ENCODE measurements at regions not wholly inside any gene's neighbourhood (a gene's known extent, or its start where the extent isn't known, plus 50 kb on each side); places are given as distances from the start of the nearest gene placed in this dataset.

DNA sequence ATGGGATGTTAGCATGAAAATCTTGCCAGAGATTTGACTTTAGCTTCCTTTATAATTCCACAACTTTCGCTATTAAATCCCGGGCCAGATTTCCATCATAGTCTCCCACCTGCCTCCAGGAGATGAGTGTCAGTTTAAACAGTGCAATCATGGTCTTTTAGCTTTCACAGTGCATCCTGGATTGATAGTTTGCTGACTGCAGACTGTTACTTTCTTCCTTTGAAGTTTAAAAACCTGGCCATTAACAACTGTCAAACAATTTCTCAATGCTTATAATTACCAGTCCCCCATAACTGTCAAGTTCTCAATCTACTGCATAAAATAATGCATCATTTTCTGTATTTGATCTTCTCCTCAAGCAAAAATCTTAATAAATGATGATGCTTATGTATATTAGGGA lies 108.4 kb upstream of the FSTL5 start:
- Histone ChIP-seq H4K20me1 (ENCODE audit: insufficient read depth, low read length) (no peaks in the 10 kb centered on the region), H3K79me2 (ENCODE audit: insufficient read depth, low read length) (no peaks in the 10 kb centered on the region), H3K36me3 (ENCODE audit: insufficient read depth, low read length) (no peaks in the 10 kb centered on the region), H3K27ac (ENCODE audit: low read depth, low read length) (no peak overlapping the region), H3K9me3 (ENCODE audit: low read depth, low read length) (peaks cover 2% of the 10 kb centered on the region), H3K4me3 (ENCODE audit: insufficient read depth, low read length) (no peak overlapping the region), H2AFZ (ENCODE audit: low read length) (no peak overlapping the region), H3K4me2 (ENCODE audit: insufficient read depth, low read length) (no peak overlapping the region), H3K27me3 (ENCODE audit: insufficient read depth, low read length) (no peaks in the 10 kb centered on the region), H3K4me1 (ENCODE audit: insufficient read depth, low read length) (no peaks in the 10 kb centered on the region)
- DNase-seq (ENCODE audit: insufficient read length, low spot score, missing footprints) = no peak
- TF ChIP-seq, protein P1, sequence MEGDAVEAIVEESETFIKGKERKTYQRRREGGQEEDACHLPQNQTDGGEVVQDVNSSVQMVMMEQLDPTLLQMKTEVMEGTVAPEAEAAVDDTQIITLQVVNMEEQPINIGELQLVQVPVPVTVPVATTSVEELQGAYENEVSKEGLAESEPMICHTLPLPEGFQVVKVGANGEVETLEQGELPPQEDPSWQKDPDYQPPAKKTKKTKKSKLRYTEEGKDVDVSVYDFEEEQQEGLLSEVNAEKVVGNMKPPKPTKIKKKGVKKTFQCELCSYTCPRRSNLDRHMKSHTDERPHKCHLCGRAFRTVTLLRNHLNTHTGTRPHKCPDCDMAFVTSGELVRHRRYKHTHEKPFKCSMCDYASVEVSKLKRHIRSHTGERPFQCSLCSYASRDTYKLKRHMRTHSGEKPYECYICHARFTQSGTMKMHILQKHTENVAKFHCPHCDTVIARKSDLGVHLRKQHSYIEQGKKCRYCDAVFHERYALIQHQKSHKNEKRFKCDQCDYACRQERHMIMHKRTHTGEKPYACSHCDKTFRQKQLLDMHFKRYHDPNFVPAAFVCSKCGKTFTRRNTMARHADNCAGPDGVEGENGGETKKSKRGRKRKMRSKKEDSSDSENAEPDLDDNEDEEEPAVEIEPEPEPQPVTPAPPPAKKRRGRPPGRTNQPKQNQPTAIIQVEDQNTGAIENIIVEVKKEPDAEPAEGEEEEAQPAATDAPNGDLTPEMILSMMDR (IDR thresholded peaks at IDR 0.05; ENCODE audit: extremely low read depth, low read depth, low read length) = no peak

DNA sequence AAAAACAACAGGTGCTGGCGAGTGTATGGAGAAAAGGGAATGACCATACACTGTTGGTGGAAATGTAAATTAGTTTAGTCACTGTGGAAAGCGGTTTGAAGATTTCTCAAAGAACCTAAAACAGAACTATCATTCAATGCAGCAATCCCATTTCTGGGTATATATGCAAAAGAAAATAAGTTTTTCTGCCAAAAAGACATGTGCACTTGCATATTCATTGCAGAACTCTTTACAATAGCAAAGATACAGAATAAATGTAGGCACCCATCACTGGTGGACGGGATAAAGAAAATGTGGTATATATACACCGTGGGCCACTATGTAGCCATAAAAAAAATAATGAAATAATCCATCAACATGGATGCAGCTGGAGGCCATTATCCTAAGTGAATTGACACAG lies 105.1 kb upstream of the FSTL5 start:
- no peak overlapping the region for H2AFZ ChIP-seq (ENCODE audit: low read length)
- H4K20me1 ChIP-seq (ENCODE audit: insufficient read depth, low read length) = no peaks in the 10 kb centered on the region
- peaks cover 9% of the 10 kb centered on the region for H3K9me3 ChIP-seq (ENCODE audit: low read depth, low read length)
- H3K27me3 ChIP-seq (ENCODE audit: insufficient read depth, low read length) = no peaks in the 10 kb centered on the region
- H3K4me3 ChIP-seq (ENCODE audit: insufficient read depth, low read length) = no peak overlapping the region
- TF ChIP-seq, protein P1 (IDR thresholded peaks at IDR 0.05; ENCODE audit: extremely low read depth, low read depth, low read length) = no peak
- H3K36me3 ChIP-seq (ENCODE audit: insufficient read depth, low read length) = no peaks in the 10 kb centered on the region
- no peak overlapping the region for H3K27ac ChIP-seq (ENCODE audit: low read depth, low read length)
- DNase-seq (ENCODE audit: insufficient read length, low spot score, missing footprints) = no peak
- no peaks in the 10 kb centered on the region for H3K4me1 ChIP-seq (ENCODE audit: insufficient read depth, low read length)
- no peaks in the 10 kb centered on the region for H3K79me2 ChIP-seq (ENCODE audit: insufficient read depth, low read length)
- no peak overlapping the region for H3K4me2 ChIP-seq (ENCODE audit: insufficient read depth, low read length)

DNA sequence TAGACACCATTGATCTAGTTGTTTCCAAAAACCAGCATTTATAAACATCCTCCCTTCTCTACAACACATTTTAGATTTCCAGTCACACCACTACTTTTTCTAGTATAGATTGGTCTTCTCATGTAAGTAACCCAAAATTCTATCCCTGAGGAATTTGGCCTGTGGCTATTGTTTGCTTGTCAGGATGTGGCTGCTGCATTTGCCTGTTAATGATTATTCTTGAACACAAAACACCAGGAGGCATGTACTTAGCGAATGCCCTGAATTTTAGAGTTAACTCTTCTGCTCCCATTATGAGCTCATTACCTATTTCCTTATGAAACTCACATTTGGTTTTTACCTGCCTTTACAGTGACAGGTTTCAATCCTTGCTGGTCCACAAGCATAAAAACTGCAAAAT lies 102.0 kb upstream of the FSTL5 start:
- TF ChIP-seq, protein P1 (IDR thresholded peaks at IDR 0.05; ENCODE audit: extremely low read depth, low read depth, low read length) = no peak
- Histone ChIP-seq H4K20me1 (ENCODE audit: insufficient read depth, low read length) (no peaks in the 10 kb centered on the region), H2AFZ (ENCODE audit: low read length) (no peak overlapping the region), H3K27ac (ENCODE audit: low read depth, low read length) (no peak overlapping the region), H3K4me2 (ENCODE audit: insufficient read depth, low read length) (no peak overlapping the region), H3K4me3 (ENCODE audit: insufficient read depth, low read length) (no peak overlapping the region), H3K27me3 (ENCODE audit: insufficient read depth, low read length) (no peaks in the 10 kb centered on the region), H3K9me3 (ENCODE audit: low read depth, low read length) (peaks cover 9% of the 10 kb centered on the region), H3K4me1 (ENCODE audit: insufficient read depth, low read length) (no peaks in the 10 kb centered on the region), H3K36me3 (ENCODE audit: insufficient read depth, low read length) (no peaks in the 10 kb centered on the region), H3K79me2 (ENCODE audit: insufficient read depth, low read length) (no peaks in the 10 kb centered on the region)
- no peak for DNase-seq (ENCODE audit: insufficient read length, low spot score, missing footprints)

DNA sequence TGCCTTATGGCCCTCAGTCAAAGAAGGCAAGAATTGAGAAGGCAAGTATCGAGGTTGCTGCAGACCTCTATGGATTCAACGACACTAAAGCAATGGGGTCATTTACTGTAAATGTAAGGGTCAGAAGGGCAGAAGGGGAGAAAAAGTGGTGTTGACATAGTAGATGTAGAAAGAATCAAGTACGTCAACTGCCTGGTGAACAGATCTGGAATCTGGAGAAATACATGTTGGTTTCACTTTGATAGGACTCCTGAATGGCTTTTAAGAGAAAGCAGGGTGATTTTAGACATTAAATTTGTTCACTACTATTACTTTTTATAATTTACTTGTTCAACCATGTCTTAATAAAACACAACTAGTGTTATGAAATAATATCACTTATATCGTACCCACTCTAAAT lies 81.3 kb upstream of the FSTL5 start:
- Histone ChIP-seq H3K27me3 (ENCODE audit: insufficient read depth, low read length) (no peaks in the 10 kb centered on the region), H2AFZ (ENCODE audit: low read length) (no peak overlapping the region), H3K9me3 (ENCODE audit: low read depth, low read length) (no peaks in the 10 kb centered on the region), H3K4me2 (ENCODE audit: insufficient read depth, low read length) (no peak overlapping the region), H3K4me3 (ENCODE audit: insufficient read depth, low read length) (no peak overlapping the region), H3K4me1 (ENCODE audit: insufficient read depth, low read length) (no peaks in the 10 kb centered on the region), H3K27ac (ENCODE audit: low read depth, low read length) (no peak overlapping the region), H3K79me2 (ENCODE audit: insufficient read depth, low read length) (no peaks in the 10 kb centered on the region), H3K36me3 (ENCODE audit: insufficient read depth, low read length) (no peaks in the 10 kb centered on the region), H4K20me1 (ENCODE audit: insufficient read depth, low read length) (no peaks in the 10 kb centered on the region)
- TF ChIP-seq, protein P1 (IDR thresholded peaks at IDR 0.05; ENCODE audit: extremely low read depth, low read depth, low read length) = no peak
- no peak for DNase-seq (ENCODE audit: insufficient read length, low spot score, missing footprints)
